ENCODE measurements at regions not wholly inside any gene's neighbourhood (a gene's known extent, or its start where the extent isn't known, plus 50 kb on each side); places are given as distances from the start of the nearest gene placed in this dataset.

DNA sequence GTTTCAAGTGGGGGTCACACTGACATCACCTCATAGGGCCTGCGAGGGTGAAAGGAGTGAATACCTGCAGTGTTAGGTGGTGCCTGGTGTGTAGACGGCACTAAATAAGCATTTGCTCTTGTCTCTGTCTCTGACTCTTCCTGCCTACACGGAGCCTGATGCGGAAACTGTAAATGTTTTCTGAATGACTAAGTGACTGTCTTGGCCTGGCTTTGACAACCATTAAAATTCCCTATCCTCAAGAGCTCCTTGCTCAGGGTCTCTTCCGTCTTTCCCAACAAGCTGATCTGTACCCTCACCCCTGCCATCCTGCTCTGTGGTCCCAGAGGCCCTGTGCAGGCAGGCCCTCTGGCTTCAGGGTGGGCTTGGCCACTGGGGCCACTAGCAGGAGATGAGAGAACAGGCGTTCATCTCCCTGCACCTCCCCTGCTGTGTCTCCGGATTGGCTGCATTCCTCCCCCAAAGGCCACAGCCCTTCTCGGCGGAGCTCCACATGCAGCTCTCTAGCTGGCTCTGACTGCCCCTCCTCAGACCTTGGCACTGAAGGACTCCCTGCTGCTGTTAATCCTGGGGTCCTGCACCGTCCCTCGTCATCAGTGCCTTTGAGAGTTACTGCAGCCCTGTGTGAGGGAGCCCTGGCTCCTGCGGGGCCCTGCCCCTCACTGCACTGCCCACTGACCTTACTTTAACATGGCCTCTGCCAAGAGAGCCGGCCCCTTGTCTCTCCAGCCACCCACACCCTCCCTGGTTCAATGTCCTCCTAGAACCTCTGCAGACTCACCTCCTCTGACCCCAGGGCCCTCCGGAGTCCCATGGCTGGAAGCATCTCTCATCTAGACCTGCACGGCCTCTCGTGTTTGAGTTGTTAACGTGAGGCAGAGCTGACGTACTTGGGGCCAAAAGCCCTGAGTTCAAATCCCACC lies 211.1 kb downstream of the MATN1 start:
- no peak for DNase-seq

DNA sequence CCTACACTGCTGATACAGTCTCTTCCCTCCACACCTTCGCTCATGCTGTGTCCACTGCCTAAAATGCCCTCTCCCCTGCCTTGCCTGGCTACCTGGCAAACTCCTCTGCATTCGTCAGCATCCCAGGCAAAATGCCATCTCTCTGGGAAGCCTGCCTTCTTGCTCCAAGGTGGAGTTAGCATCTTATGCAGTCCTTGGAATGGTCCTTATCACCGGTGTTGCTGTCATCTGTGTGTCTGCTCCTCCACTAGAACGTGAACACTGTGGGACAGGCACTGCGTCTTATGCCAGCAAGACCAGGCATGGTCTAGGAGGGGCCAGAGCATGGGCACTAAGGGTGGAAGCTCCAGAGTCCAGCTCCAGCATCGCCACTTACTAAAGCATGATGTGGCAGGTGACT lies 211.8 kb downstream of the MATN1 start:
- DNase-seq, result no peak

DNA sequence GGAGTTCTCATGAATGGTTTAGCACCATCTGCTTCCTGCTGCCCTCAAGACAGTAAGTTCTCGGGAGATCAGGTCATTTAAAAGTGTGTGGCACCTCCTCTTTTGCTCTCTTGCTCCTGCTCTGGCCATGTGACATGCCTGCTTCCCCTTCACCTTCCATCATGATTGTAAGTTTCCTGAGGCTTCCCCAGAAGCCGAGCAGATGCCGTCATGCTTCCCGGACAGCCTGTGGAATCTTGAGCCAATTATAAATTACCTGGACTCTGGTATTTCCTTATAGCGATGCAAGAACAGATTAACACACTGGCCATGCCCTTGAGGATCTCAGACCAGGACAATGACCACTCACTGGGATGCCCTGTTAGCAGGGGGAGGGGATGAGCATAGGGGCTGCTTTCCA lies 212.3 kb downstream of the MATN1 start:
- no peak for DNase-seq

DNA sequence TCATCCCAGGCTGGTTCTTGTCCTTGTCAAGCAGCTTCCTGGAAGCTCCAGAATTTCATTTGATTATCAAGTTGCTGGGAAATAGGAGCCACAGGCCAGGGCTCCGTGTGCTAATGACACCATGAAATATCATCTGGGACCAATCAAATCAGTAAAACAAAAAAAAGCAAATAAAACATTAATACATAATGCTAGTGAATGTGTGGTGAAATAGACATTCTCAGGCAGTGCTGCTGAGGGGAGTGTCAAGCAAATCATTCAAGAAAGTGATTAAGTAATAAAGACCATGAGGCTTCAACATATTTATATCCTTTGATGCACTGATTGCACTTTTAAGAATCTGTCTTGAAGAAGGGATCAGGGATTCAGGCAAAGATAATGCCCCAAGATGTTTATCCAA lies 213.7 kb downstream of the MATN1 start:
- no peak for DNase-seq

DNA sequence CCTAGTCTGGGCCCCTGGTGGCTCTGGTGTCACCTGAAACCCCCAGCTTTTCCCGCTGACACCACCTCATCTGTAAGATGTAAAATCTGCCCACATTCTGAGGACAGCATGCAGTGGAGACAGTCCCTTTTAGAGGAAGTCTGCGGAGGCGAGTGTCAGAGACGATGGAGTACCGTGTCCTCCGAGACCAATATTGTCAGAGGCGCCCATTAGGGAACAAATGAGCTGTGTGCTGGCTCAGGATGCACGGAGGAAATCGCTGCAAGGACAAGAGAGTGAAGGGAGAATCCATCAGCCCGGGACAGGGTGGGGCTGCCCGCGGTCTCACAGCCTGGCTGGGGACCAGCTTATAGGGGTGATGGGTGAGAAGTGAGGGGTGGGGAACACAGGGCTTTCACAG lies 214.8 kb downstream of the MATN1 start:
- DNase-seq, result no peak

DNA sequence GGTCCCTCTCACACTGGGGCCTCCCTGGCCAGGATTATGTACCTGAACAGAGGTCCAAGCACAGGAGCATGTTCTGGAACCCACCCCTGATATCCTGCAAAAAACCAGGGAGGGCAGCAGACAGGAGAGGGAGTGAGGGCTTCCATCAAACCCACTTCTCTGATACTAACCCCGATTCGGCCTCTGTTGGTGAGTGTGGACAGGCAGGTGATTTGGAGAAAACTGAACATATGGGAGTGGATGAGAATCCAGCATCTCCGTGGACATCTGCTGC lies 215.3 kb downstream of the MATN1 start:
- no peak for DNase-seq

DNA sequence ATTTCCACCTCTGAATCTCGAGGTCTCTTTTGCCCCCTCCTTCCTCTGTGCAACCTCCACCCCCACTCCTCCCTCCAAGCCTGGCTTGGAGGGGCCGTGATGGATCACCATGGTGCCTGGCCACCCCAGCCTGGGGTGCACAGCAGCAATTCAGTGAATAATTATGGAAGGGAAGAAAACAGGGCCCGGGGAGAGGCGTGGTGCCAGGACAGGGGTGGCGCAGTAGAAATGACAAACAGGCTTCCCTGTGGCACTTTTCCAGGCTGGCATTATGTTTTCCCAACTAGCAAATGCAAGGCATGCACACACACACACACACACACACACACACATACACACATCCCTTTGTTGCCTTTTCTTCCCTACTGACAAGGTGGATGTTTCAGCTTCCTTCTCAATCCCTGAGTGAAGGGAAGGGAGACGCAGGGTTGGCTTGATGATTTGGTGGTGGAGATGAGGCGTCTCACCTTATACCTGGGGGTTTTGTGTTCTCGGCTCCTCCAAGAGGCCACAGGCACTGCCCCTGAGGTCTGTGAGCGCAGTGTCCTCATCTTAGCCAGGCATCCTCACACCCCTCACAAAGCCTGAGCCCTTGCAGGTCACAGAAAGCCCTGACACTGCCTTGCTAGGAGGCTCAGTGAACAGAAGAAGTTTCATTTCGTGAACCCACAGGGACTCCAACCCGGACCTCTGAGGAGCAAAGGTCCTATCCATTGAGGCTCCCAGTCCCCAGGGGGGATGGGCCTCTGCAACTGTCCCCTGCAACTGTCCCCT lies 215.8 kb downstream of the MATN1 start:
- no peak for DNase-seq

DNA sequence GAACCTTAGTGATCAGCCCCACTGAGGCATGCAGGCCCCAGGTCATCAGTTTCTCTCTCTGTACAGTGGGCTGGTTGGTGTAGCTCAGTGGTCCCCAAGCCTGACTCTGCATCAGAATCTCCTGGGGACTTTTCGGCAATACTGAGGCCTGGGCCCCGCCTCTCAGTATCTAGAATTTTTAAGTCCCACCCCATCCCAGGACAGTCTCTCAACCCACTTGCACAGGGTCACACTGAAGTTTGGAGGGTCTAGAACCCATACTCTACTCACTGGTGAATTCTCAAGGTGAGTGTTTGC lies 216.4 kb downstream of the MATN1 start:
- no peak for DNase-seq

DNA sequence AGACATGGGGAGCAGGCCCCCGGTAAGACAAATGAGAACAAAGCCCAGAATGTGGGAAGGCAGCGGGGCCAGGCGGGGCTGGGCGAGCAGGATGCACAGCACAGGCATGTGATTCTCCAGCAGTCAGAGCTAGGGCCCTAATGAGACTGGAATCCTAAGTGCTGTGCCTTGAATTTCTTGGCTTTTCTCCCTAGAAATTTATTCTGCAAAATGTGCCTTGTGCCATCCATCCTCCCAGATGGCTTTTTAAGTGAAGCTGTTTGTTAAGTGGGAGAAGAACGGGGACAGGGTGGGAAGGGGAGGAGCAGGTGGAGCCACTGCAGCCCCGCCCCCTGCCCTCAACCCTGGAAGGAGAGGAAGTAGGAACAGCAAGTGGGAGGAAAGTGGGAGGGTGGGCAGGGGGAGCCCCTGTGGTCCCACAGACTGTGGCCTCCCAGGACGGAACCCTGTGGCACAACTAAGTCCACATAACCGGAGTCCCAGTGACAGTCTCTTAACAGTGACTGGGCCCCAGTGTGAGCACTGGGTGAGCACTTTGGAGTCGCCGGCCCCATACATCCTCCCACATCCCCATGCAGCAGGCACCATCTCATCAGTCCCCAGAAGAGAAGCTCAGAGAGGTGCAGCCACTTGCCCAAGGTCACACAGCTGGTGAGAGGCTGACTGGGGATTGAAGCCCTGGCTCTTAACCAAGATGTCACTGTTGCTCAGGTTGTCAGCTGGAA lies 216.9 kb downstream of the MATN1 start:
- DNase-seq, result no peak

DNA sequence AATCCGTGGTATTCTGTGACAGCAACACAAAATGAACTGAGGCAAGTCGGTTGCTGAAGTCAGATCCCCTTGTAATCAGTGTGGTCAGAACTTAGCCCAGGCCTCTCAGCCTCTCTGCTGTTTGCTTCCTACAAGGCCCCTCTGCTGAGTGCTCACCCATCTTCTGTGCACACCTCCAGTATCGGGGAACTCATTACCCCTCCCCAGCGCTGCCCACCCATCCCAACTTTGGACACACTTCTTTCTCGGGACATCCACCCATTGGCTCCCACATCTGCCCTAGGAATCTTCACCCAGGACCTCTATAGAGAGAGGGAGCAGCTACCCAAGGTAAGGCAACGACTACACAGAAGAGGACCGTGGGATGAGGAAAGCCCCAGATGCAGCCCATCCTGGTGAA lies 217.5 kb downstream of the MATN1 start:
- no peak for DNase-seq

DNA sequence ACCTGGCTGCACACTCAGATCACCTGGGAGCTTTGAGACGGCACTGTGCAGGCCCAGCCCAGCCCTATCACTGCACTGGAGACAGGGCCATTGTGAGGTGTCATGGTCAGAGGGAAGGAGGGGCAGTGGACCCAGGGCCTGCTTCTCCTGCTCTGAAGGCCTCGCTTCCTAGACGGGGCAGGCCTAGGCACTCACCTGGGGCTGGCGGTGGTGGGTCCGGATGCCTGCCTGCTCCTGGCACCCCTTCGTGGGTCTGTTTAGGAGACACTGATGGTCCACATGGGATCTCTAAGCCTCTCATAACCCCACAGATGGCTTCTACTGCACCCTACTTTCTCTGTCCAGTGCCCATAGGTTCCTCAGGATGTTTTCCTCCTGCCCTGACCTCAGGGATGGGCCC lies 230.9 kb downstream of the MATN1 start:
- DNase-seq, result no peak

DNA sequence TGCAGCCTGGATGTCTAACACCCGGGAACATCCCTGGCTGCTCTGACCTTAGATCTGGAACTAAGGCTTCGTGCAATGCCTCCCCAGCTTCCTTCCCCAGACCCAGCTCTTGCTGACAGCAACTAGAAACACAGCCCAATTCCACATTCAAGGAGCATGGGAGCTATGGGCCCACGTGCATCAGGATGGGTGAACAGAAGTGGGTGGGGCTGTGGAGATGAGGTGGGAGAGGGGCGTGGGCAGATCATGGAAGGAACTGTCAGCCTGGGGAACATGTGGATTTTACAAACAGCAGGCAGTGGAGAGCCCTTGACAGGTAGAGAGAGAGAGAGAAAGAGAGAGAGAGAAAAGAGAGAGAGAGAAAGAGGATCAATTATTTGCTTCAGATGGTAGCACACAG lies 231.6 kb downstream of the MATN1 start:
- DNase-seq, result no peak

DNA sequence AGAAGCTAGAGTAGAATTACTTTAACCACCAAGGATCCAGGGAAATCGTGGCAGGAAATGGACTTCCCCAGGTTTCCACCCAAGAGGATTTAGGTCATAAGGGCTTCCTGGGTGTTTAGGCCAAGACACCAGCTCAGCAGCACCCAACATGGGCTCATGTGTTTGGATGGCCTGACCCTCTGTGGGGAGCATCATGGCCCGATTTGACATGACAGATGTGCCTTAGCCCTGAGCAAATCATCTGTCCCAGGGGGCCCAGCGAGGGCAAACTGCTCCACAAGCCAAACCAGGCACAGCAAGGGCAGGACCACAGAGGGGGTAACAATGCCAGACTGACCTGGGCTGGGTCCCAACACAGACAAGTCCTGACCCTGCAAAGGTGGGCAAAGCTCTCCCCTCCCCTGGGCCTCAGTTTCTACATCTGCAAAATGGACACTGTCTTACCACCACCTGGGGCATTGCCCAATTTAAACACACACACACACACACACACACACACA lies 232.8 kb downstream of the MATN1 start:
- DNase-seq, result no peak

DNA sequence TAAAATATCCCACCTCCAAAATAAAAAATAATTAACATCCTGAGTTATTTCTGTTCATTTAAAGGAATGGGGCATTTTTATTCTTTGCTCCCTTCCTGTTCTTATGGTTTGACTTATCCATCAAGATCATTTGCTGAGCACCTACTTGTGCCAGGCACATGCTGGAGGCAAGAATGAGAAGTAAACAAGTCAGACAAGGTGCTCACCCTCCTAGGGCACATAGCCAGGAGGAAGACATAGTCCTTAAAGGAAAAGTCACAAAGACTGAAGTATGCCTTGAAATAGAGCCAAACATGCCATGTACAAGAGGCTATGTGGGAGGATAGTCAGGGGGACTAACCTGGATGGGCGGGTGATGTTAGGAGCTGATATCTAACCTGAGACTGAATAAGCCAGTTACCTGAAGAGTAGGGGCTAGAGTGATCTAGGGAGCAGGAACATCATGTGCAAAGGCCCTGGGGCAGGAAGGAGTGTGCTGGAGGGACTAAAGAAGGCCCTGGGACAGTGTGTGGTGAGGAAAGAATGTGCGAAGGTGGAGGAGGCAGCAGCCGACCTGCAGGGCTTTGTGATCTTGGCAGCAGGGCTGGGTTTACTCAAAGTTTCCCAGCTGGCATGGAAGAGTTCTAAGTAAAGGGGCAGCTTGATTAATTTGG lies 233.5 kb downstream of the MATN1 start:
- DNase-seq, result no peak

DNA sequence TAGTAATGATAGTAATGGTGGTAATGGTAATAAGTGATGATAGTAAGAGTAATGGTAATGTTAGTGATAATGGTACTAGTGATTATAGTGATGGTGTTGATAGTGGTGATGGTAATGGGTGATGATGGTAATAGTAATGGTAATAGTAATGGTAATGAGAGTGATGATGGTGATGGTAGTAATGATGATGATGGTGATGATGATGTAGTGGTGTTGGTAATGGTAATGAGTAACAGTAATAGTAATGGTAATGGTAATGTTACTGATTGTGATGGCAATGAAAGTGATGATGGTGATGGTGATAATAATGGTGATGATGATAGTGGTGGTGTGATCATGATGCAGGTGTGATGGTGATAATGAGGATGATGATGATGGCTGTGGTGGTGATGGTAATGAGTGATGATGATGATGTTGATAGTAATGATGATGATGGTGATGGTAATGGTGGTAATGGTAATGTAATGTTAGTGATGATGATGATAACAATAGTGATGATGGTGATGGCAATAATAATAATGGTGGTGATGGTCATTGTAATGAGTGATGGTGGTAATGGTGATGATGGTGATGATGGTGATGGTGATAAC lies 235.0 kb downstream of the MATN1 start:
- DNase-seq, result no peak

DNA sequence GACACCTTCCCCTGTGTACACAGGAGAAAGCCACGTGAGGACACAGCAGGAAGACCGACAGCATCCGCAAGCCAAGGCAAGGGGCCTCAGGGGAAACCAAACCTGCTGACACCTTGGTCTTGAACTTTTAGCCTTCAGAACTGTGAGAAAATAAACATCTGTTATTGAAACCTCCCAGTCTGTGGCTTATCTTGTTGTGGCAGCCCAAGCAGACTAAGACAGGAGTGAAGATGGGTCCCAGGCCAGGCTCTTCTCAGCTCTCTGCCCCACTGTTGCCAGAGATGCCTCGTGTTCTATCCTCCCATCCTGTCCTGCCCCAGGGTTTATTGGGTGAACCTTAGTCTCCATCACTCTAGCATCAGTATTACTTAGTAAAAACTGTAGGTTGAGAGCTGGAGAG lies 236.3 kb downstream of the MATN1 start:
- no peak for DNase-seq

DNA sequence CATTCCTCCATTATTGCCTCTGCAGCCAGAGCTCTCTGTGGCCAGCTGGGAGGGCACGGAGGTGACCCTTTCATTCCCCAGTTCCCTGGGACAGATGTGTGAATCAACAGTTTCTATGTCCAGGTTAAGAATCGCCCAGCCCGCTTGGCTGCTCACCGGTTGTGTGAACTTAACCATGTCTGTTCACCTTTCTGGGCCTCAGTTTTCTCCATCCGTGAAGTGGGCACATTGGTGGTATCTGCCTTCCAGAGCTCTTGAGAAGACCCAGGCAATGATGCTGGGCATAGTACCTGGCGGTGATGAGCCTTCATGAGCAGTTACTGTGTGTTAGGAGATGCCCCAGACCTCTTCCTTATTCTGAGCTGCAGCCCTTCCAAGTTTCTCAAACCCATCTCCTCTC lies 238.3 kb downstream of the MATN1 start:
- no peak for DNase-seq

DNA sequence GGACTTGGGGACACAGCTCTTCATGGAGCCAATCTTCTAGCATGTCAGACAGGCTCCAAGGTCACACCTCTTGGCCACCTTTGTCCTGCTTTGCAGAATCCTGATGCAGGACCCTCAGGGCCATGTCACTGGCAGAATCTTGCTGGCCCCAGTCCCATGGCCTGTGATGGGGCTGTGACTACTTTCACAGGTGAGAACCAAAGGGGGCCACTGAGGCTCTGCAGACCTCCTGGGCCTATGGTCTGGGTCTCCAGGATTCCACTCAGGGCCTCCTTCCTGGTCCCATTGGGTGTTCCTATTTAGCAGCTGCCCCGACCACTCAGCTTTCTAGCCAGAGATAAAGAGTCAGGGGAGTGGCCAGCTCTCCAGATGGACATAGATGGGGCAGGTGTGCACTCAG lies 238.7 kb downstream of the MATN1 start:
- no peak for DNase-seq

DNA sequence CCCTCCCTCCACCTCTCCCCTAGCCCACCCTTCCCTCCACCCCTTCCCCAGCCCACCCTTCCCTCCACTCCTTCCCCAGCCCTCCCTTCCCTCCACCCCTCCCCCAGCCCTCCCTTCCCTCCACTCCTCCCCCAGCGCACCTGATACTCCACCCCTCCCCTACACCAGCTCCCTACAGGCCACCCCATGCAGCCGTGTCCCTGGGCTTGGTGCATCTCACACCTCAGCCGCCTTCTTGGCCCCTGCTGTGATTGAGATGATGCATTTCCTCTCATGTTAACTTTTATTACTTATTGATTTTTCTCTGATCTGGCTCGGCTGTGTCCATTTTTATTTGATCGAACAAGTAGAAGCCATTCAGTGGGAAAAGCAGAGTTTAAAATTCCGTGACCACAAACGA lies 243.8 kb downstream of the MATN1 start:
- DNase-seq, result no peak

DNA sequence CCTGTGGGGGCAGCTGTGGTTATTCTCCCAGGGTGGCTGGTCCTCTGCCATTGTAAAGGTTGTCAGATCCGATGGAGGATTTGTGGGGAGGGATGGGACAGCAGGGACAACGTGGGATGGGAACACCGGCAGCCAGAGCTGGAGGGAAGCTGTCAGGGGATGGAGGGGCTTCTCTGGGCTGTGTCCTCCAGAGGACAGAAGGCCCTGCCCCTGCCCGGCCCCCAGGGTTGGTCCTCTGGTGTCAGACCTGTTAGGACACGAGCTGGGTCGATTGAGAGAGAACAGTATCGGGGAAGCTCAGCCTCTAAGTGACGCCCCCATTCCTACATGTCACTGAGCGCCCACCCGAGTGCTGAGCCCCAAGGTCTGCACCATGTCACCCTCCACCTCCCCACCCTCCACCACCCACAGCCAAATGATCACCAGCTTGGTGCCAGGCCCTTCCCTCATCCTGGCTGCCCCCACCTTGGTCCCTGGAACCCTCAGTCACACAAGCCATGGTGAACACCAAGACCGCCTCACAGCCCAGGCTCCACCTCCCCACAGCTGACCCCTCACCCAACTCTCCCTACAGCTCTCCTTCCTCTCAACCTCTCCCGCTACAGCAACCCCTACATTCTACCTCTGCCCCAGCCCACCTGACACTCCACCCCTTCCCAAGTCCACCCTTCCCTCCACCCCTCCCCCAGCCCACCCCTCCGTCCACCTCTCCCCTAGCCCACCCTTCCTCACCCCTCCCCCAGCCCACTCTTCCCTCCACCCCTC lies 244.4 kb downstream of the MATN1 start:
- no peak for DNase-seq

DNA sequence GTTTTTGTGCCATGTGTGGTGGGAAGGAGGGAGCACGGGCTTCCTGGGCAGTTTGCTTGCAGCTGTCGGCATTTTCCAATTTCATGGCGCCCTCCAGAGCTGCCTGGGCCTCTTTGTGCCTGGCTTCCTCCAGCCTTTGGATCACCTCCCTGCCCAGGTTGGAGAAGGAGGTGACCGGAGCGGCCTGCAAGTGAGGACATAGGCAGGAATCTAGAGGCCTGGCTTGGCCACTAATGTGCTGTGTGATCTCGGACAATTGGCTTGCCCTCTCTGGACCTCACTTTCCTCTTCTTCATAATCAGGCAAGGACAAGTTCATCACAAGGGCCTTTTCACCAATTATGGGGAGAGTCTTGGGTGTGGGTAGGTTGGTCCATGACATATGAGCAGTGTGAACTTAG lies 245.1 kb downstream of the MATN1 start:
- no peak for DNase-seq

DNA sequence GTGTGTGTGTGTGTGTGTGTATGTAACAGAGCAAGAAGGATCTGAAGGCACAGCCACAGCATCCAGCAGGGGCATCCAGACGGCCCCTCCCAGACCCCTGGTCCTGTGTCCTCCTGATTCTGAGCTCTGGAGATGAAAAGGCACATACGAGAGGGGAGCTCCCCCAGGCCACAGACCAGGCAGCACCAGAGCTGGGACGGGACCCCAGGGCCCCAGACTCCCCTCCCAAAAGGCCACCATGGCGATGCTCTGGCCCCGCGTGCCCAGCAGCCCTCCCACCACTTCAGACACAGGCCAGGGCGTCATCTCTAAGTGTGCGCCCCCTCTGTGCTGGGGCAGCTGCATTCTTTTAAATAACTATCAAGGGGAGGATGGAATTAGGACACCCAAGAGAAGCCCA lies 245.8 kb downstream of the MATN1 start:
- DNase-seq, result no peak

All from bone marrow (tissue), 2 donors.